Activated CD8-positive, alpha-beta T cell treated with anti-CD3 and anti-CD28 coated beads for 36 hours (primary cell): ENCODE measurements at regions not wholly inside any gene's neighbourhood (a gene's known extent, or its start where the extent isn't known, plus 50 kb on each side); places are given as distances from the start of the nearest gene placed in this dataset.

Source experiments
- ATAC-seq: fragments of 200-7000 bp; cut with Tn5 transposase; one replicate; pipeline ENCODE4 v1.10.0; 2021; ENCODE audit warnings: mild to moderate bottlenecking, moderate library complexity
- CTCF ChIA-PET: fragments of 350-600 bp; sonication (Branson Sonifier 250); formaldehyde crosslinking; loops from one replicate; lab custom pipeline; 2021; ENCODE audit warnings: antibody characterized with exemption; lab: Charles Lee
- POLR2A ChIA-PET: fragments of 350-600 bp; sonication (Branson Sonifier 250); formaldehyde crosslinking; loops from one replicate; lab custom pipeline; 2021; ENCODE audit warnings: antibody characterized with exemption; lab: Charles Lee
- DNase-seq: peaks from one replicate; pipeline ENCODE4 v3.0.0-alpha.2; 2020
- H3K27ac Mint-ChIP-seq: one replicate; pipeline ENCODE4 v1.8.0; 2021; ENCODE audit warnings: mild to moderate bottlenecking, mixed read lengths
- H3K27me3 Mint-ChIP-seq: one replicate; pipeline ENCODE4 v1.8.0; 2021; ENCODE audit warnings: mixed read lengths
- H3K36me3 Mint-ChIP-seq: one replicate; pipeline ENCODE4 v1.8.0; 2021; ENCODE audit warnings: low read depth, mixed read lengths
- H3K4me1 Mint-ChIP-seq: one replicate; pipeline ENCODE4 v1.8.0; 2021; ENCODE audit warnings: low read depth, mixed read lengths
- H3K4me3 Mint-ChIP-seq: one replicate; pipeline ENCODE4 v1.8.0; 2021; ENCODE audit warnings: mild to moderate bottlenecking, moderate library complexity, mixed read lengths
- H3K9me3 Mint-ChIP-seq: one replicate; pipeline ENCODE4 v1.8.0; 2021; ENCODE audit warnings: mixed read lengths
- intact Hi-C: fragments of 100-400 bp; cut with micrococcal nuclease; formaldehyde crosslinking; loops from one replicate; pipeline ENCODE4 v1.10.0; 2022
- TF ChIP-seq, protein P1 (sequence below): fragments of 200-600 bp; IDR thresholded peaks from one replicate; pipeline ENCODE4 v1.8.0; 2022; ENCODE audit warnings: antibody characterized with exemption, mild to moderate bottlenecking

DNA sequence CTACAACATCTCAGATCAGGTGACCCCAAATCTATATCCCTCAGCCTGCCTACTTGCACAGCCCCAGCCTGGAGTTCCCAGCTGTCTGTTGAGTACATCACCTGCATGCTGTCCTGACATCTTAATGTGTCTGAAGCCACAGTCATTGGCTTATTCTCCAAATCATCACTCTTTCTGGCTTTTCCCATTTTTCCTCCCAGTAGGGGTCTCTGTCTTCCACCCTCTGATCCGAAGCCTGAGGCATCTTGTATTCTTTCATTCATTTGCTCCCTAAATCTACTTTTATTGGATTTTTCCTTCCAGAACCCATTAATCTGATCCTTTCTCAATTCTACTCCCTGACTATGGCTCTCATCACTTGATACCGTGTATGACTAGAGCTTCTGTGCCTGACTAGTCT lies 332.9 kb upstream of the DCC start:
- ChIA-PET CTCF (no interaction called here), POLR2A (no interaction called here)
- Mint-ChIP-seq H3K9me3 (no peaks in the 10 kb centered on the region), H3K36me3 (no peaks in the 10 kb centered on the region), H3K27ac (no peak overlapping the region), H3K4me3 (no peak overlapping the region), H3K27me3 (no peaks in the 10 kb centered on the region), H3K4me1 (no peaks in the 10 kb centered on the region)
- DNase-seq: no peak
- intact Hi-C loops: no loop called here
- ATAC-seq: no peak
- TF ChIP-seq, protein P1, sequence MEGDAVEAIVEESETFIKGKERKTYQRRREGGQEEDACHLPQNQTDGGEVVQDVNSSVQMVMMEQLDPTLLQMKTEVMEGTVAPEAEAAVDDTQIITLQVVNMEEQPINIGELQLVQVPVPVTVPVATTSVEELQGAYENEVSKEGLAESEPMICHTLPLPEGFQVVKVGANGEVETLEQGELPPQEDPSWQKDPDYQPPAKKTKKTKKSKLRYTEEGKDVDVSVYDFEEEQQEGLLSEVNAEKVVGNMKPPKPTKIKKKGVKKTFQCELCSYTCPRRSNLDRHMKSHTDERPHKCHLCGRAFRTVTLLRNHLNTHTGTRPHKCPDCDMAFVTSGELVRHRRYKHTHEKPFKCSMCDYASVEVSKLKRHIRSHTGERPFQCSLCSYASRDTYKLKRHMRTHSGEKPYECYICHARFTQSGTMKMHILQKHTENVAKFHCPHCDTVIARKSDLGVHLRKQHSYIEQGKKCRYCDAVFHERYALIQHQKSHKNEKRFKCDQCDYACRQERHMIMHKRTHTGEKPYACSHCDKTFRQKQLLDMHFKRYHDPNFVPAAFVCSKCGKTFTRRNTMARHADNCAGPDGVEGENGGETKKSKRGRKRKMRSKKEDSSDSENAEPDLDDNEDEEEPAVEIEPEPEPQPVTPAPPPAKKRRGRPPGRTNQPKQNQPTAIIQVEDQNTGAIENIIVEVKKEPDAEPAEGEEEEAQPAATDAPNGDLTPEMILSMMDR: no peak

DNA sequence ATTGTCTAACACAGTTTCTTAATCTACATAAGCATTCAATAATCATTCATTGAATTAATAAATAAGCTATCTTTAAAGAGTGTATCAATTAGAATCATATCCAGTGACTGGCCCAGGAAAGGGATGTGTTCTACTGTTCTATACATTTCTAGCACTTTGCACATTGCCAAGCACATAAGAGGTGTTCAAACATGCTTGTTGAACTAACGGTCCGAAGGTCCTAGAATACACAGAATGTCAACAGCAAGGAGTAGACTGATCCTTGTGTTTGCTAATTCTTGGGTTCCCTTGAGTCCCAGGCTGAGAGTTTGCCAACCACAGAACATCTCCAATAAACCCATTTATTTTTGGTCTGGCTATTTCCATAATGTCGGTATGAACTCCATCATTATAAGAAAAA lies 331.7 kb upstream of the DCC start:
- TF ChIP-seq, protein P1: no peak
- no peaks in the 10 kb centered on the region for H3K36me3 Mint-ChIP-seq
- H3K27me3 Mint-ChIP-seq: no peaks in the 10 kb centered on the region
- DNase-seq (no peak), ATAC-seq (no peak)
- no peak overlapping the region for H3K27ac Mint-ChIP-seq
- intact Hi-C loops: no loop called here
- no peak overlapping the region for H3K4me3 Mint-ChIP-seq
- POLR2A ChIA-PET: no interaction called here
- H3K4me1 Mint-ChIP-seq: no peaks in the 10 kb centered on the region
- CTCF ChIA-PET: no interaction called here
- no peaks in the 10 kb centered on the region for H3K9me3 Mint-ChIP-seq

DNA sequence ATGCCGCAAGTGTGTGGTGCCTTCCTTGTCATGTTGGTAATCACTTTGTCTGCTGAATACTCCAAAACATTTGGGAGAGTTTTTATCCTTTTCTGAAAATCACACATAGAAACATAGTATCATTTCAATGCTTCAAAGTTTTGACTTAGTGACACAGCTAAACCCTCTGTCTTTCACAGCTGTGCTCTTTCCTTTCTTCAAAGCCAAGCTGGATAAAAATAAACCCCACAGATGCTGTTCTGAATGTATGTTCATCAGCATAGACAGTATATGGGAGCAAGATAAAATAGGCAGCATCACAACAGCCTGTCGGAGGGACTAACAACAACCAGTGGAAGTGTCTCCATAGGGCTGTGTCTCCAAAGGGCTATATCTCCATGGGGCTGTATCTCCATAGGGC lies 331.3 kb upstream of the DCC start:
- intact Hi-C loops: no loop called here
- TF ChIP-seq, protein P1: no peak

DNA sequence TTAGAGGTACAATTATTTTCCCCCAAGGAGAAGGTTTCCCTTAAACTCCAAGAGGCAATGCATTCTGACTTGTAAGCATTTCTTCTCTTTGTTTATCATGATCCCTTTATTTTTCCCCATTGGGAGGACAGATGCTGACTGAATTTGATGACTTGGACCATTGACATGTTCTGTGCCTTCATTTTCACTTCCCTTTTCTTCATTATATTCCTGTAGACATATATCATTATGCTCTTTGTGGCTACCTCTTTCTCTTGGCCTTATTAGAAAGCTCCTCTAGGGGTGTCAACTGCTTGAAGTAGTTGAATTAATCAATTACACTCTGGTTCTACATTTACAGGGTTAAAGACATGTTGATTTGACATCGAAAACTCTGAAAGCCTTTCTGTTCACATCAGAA lies 330.0 kb upstream of the DCC start:
- Mint-ChIP-seq H3K9me3 (no peaks in the 10 kb centered on the region), H3K4me1 (no peaks in the 10 kb centered on the region), H3K4me3 (no peak overlapping the region), H3K36me3 (no peaks in the 10 kb centered on the region), H3K27ac (no peak overlapping the region), H3K27me3 (no peaks in the 10 kb centered on the region)
- ATAC-seq (no peak), DNase-seq (no peak)
- CTCF ChIA-PET: no interaction called here
- POLR2A ChIA-PET: no interaction called here
- TF ChIP-seq, protein P1: no peak
- intact Hi-C loops: no loop called here

More for the DNA sequence above, 331.3 kb upstream of the DCC start:
- Mint-ChIP-seq H3K27ac (no peak overlapping the region), H3K9me3 (no peaks in the 10 kb centered on the region), H3K36me3 (no peaks in the 10 kb centered on the region), H3K27me3 (no peaks in the 10 kb centered on the region), H3K4me1 (no peaks in the 10 kb centered on the region), H3K4me3 (no peak overlapping the region)
- ChIA-PET CTCF (no interaction called here), POLR2A (no interaction called here)
- DNase-seq (no peak), ATAC-seq (no peak)

DNA sequence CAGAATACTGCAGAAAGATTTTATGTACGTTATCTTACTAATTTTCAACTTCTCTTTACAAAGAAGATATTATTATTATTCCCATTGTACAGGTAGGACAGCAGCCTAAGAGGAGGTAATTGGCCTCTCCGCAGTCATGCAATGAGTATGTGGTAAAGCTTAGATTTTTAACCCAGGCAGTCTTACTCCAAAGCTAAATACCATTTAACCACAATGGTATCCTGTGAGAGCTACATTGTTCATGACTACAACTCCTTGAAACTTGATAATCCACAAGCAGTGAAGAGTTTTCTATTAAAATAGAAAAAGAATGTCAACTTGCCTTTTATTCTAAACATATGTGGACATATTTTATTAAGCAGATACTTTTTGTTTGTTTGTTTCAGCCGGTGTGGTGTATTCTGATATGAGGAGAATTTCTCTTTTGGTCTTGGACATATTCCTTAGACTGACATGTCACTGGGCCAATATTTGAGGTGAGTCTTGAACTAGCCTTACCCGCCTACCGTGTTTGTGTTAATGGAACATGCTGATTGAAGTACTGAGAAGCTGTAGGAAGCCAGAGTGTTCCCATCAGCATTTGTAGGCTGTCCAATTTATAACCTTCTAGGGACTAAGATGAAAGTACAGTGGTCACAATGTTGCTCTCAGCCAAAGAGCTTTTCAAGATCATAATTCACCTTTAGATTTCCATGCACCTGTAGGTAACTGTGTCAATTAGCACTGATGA lies 293.9 kb upstream of the DCC start:
- TF ChIP-seq, protein P1: no peak
- intact Hi-C loops: no loop called here
- Mint-ChIP-seq H3K36me3 (no peaks in the 10 kb centered on the region), H3K27ac (no peak overlapping the region), H3K27me3 (no peaks in the 10 kb centered on the region), H3K9me3 (peaks cover 4% of the 10 kb centered on the region), H3K4me3 (no peak overlapping the region), H3K4me1 (no peaks in the 10 kb centered on the region)
- ATAC-seq (no peak), DNase-seq (no peak)
- POLR2A ChIA-PET: no interaction called here
- CTCF ChIA-PET: interaction anchor here (1.7 kb wide), 1 partner anchor 9 kb away, joined by 3 read pairs; no protein-coding TSS in a partner anchor
